Endothelial cell of hepatic sinusoid (primary cell): ENCODE measurements at regions not wholly inside any gene's neighbourhood (a gene's known extent, or its start where the extent isn't known, plus 50 kb on each side); places are given as distances from the start of the nearest gene placed in this dataset.

Source experiments
- in situ Hi-C: cut with HindIII; loops from 2 replicates; pipeline ENCODE4 v1.10.0; 2017; ENCODE audit warnings: low sequenced_read_pairs

DNA sequence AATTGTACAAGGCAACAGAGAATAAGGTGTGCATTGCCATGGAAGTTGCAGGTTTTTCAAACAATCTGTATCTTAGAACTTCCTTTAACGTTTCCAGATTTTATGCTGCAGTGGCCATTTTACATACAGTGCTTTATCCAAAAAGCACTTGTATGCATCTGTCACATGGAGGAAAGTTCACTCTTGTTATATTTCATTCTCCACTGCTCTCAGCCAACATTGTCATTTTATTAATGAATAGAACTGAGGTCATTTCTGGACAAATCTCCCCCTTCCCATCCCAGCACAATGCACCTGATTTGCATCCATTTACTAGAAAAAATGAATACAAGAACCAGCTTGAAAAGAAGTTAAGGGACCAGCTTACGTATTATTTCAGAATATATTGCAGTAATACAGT is 342.0 kb downstream of the USP25 start:
- in situ Hi-C loops, result no loop called here

DNA sequence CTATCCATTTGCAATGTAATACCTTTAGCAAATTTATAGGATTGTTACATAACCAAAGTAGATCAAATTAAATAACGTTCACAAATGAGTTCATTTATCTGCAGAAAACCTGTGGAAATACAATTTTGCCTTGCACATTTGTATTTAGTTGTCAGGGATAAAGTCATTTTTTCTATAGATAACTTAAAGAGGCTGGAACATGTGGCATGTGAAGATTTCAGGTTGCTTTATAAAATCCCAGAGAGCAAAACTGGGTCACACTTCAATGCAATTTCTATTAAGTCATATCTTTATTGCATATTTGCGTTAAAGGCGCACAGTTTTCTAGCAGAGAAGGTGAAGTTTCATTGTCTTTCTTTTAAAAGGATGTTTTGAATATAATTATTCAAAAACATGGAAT is 342.4 kb downstream of the USP25 start:
- in situ Hi-C loops, result no loop called here

DNA sequence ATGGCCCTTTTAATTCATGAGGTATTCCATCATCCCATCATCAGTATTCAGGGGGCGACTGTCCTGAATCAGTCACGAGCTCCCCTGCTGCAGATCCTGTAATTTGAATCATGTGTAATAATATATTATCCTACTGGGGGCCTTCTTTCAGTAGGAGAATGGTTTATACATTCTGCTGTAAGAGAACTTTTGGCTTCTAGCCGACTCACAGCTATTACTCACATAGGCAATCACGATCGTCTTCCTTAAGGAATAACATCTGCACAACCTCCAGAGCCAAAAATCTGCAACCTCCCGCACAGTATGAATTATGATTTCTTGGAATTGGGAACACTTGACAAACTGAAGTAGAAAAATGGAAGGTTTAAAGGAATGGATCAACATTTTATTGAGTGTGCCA is 343.0 kb downstream of the USP25 start:
- in situ Hi-C loops, result no loop called here

DNA sequence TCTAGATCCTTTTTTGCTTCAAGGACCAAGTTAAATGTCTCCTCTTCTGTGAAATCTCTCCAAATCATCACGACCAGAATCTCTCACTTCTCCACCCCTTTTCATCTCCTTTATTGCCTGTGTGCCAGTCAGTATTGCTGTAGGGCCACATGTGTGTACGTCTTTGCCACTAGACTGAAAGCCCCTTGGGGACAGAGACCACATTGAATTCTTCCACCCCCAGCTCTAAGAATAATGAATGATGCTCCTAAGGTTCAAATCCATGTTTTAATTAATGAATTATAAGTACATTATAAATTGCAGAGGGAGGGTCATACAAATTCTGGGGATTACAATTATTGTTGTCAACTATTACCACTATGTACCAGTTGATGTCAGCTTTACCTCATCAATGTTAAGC is 343.8 kb downstream of the USP25 start:
- in situ Hi-C loops, result no loop called here

DNA sequence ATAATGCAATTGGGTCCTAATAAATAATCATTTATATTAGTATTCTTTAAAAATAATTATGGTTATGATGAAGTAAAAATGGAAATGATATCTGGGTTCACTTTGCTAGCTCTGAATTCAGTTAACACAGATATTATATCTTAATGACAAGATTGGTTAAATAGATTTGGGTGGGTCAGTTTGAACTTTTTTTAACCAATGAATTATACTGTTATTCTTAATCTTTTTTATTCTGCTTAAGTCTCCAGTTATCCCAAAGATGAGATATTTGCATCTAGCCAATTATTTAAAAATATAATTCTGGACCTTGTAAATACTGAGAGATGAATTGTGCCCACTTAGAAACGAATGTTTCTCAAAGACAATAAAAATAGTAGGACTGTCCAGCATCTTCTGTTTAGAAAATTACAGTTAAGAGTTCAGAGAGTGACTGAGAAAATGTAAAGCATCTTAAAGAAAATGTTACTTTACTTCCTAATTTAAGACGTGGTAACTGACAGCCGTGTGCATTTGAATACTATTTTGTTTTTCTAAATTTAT is 345.2 kb downstream of the USP25 start:
- in situ Hi-C loops, result no loop called here

DNA sequence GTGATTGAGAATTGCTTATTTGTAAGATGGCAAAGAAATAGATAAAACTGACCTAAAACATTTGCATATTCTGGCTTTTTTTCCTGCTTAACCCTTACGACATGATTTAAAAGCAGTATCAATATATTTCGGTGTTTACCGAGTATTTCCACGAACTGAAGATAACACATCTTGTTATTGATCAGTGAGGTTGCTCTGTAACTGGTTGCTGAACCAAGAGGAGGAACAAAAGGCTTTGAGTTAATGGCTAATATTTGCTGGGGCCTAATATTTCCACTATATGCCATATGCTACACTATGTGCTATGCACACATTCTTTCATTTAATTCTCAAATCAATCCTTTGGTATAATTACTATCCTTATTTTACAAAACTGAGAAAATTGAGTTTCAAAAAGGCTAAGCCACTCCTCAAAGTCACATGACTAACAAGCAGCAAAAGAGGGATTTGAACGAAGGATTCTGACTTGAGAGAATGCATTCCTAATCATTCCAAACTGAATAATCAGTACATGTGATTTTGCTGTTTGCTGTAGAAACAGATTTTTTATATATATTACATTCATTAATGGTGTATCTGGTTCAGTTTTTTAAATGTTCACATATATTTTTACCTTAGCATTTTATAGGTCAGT is 346.0 kb downstream of the USP25 start:
- in situ Hi-C loops, result no loop called here

DNA sequence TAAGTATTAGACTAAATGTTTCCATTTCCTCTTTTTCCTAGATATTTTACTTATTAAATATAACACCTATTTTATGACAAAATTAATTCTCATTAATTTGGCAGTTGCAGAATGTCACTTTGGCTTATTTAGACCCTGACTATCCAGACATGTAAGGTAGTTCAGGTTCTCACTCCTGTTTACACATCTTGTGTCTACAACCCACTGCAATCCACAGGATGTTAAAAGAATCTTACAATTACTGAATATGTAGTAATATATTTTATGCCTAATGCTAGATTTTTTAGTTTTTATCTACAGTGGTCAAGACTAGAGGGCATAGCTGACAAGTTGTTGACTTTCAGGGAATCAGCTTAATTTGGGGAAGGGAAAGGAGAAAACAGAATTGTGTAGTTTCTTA is 346.7 kb downstream of the USP25 start:
- in situ Hi-C loops, result no loop called here

DNA sequence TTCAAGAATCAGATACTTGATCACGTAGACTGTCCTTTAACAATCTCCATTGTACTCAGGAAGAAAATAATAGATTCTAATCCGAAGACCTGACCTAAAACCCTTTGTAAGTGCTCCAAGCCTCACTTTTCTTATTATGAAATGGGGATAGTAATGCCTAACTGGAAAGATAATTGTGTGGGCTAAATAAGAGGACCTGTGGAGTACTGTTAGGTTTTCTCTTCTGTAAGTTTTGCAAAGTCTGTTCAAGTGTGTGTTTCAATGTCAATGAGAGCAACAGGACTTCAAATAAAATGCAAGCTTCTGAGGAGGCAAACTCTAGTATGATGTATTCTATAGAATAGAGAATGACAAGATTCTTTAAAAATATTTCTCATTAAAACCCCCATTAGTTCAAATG is 348.6 kb downstream of the USP25 start:
- in situ Hi-C loops, result no loop called here

DNA sequence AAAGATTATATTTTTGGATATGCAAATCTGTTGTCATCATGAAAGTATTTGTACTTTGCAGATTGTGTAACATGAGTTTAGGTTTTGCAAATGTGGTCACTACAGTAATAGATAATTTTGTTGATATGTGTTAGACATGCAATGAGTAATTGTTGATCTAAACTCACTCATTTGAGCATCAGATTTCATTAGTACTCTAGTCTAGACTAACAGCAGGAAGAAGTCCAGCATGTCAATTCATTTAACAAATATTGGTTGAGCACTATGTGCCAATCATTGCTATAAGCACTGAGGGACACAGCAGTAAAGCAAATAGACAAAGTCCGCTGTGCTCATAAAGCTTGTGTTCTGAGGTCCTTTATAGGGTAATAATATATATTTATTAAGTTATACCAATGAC is 350.0 kb downstream of the USP25 start:
- in situ Hi-C loops, result no loop called here

DNA sequence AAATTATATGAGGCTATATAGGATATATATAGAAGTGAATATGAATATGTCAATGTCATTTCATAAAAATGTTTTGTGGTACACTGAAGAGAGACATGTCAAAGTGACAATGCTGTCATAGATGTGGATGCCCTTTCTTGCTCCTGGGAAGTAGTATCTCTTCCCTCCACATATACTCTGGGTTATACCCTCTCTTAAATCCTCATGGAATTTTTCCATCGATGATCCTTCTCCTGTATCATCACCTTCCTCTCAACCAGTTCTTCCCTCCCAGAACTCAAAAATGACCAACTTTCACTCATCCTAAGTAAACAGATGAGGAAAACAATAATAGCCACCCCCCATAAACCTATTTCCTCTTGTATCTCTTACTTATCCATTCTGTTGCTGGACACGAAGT is 351.5 kb downstream of the USP25 start:
- in situ Hi-C loops, result no loop called here

DNA sequence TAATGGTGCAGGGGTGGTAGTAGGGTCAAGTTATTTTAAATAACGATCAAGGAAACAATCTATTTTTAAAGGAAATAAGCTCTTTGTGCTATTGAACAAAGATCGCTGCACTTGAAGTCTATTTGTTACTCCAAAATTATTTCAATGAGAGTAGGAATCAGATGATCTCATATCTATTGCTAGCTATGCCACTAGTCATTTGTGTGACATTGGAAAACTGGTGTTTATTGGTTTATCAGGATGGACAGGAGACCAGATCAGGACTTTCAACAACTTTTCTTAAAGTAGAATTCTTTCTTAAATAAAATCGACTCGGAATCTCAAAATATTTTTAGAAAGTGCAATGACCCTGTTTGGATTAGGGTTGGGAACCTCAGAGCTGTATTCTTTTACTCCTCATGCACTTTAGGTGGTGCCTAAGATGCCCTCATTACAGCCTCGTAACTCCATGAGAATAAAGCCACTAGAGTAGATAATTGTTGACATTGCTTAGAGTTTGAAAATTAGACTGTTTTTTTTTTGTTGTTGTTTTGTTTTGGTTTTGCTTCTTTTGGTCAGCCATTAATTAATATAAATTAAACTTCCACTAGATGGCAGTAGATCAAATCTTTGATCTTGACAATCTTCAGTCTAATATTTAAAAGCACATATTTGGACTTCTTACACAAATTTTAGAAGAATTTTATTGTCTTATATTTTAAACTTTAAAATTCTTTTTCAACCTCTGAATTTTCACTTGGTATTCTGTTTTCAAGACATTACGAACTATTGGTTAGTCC is 352.4 kb downstream of the USP25 start:
- in situ Hi-C loops, result no loop called here

DNA sequence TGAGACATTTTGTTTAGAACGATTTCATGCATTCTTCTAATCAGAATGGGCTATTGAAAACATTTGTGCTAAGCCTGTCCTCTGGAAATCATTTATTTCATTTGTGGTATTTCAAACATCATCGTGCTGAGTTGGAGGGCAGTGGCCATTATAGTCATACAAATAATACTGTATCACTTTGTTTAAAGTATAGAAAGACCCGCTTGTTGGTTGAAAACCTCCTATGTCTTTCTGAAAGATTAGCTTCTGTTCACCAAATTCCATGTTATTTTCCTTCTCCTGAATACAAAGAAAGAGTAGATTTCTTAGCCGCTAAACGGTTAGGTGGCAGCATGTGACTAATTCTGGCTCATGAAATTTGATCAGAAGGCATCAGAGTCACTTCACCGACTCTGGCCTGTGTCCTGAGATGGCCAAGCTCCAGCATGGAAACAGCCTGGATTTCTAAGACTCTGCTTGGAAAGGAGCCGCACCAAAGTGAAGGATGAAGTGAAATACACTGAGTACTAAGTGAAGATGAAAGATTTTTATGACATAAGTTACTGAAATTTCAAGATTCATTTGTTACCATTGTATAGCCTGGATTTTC is 355.1 kb downstream of the USP25 start:
- in situ Hi-C loops, result no loop called here

DNA sequence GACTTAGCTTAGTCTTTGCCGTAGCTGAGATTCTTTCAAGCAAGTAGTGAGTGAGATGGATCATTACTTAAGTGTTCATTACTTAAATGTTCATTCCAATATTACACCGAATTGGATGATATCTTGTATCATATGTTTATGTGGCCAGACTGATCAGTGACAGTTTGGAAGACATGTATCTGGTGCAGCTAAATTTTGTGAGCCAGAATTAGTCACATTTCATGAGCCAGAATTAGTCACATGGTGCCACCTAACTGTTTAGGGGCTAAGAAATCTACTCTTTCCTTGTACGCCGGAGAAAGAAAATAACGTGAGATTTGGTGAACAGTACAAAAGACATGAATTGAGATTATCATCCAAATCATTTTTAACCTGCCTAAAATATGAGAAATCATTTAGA is 355.6 kb downstream of the USP25 start:
- in situ Hi-C loops, result no loop called here

DNA sequence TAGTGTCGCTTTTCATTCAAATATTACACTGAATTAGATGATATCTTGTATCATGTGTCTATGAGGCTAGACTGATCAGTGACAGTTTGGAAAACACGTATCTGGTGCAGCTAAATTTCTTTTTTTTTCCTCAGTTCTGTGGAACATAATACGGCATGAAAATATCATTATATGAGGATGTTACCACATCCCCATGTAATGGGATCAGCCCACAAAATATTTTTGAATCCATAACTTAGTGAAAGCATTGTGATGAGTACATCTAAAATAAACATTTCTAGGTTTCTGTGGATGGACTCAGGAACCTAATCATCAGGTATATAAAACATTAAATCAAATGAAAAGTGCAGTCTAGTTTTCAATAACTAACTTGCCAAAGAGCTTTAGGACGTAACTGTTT is 356.3 kb downstream of the USP25 start:
- in situ Hi-C loops, result no loop called here

DNA sequence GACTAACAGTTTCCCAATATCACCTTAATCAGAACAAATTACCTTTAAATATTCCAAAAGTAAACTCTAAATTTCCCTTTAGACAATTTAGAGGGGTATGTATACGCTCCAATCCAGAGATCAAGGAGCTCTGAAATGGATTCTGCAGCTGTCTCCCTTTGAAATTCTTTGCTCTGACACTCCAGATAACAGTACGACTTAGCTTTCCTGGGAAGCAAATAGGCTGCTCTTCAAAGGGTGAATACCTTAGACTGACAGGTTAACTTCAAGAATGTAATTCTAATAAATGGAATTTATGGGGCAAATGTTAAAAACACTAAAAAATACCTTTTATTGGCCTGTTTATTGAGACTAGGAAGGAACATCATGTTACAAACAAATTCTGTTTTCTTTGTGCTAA is 357.2 kb downstream of the USP25 start:
- in situ Hi-C loops, result no loop called here

DNA sequence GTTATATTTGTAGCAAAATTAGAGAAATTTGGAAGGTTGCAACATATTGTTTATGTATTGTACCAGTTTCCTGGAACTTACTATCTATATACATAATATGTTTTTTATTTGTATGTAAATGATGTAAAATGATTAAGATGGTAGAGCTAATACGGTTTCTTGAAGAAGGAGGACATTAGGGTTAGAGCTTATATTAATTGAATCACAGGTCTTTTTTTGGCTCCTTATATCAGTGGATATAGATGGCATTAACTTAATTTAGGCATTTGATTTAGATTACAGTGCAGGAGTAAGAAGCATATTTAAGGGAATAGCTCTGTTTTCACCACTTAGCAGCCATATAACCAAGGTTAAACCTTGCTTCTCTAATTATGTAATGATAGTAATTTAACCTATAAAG is 357.7 kb downstream of the USP25 start:
- in situ Hi-C loops, result no loop called here

DNA sequence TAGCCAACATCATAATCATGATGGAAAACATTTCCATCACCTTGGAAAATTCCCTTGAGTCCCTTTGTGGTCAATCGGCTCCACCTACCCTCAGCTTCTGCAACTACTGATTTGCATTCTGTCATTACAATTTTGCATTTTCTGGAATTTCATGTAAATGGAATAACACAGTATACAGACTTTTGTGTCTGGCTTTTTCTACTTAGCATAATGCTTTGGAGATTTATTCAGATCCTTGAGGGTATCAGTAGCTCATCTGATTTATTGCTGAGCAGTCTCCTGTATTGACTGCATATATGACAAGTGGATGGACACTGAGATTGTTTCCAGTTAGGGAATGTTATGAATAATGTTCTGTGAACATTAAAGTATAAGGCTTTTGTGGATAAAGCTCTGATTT is 358.3 kb downstream of the USP25 start:
- in situ Hi-C loops, result no loop called here

DNA sequence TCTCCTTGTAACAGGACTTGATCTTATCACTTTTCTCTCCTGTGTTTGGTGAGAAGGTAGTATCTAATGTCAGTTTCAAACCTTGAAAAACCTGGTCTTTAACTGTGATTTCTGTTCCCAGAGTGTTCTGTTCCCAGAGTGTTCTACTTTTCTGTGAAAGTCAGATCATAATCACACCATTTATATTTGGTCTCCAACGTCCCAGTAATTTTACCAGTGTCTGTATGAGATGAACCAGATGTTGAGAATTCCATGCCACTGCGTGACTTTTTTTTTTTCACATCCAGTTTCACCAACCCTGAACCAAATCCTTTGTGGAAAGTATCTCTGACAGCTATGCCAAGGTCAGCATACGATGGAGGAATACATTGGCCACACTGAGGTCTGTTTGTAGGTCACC is 365.2 kb downstream of the USP25 start:
- in situ Hi-C loops, result no loop called here

DNA sequence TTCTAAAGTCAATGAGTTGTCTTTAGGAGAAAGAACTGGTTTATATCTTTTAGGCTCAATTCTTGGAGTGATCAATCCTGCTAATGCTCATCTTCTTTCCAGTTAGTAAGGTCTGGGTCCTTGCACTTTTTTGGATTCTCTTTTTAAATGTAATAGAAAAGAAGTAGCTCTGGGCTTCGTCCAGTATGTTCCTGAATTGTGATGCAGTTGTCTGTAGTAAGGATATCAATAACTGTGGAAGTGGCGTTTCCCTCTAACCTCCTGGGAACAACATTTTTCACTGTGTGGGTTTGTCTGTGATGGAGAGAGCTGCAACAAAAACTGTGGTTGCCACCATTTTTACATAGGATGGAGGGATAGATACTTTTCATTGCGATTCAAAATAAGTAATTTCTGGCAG is 367.2 kb downstream of the USP25 start:
- in situ Hi-C loops, result no loop called here

DNA sequence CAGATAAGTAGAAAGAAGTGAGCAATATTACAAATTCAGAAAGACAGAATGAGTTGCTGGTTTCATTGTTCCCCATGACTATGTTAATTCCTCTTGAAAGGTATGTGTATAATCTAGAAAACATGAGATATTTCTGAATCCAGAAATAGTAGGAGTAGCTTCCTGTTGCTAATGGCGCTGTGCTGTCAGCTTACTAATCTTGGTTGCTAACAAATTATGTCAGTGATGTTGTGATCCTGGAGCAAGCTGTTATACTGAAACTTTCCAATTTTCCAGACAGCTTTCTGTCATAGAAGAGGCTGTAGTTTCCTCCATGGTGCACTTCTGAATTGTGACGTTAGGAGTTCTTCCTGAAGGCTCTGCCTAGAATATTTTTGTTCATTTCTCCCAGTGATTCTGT is 372.3 kb downstream of the USP25 start:
- in situ Hi-C loops, result no loop called here

DNA sequence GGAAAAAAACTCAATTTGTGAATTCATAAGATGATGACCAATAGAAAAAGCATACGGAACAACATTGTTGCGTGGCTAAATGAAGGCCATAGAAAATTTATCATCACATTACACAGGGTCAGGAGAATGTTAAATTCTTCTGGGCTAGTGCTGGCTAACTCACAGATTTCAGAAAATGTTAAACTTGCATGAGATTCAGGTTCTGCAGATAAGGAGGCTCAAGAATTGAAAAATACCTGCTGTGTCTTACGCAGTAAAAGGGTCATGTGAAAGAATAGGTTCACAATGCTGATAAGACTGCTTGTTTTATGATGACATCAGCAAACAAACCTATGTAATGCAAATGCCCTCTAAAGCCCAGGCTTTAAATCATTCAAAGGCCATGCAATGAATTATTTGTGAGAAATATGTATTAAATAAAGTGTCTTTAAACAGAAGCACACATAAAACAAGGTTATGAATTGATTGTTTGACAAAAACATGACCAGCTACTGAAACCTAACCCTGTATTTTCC is 378.8 kb downstream of the USP25 start:
- in situ Hi-C loops, result no loop called here
